ENCODE measurements at regions not wholly inside any gene's neighbourhood (a gene's known extent, or its start where the extent isn't known, plus 50 kb on each side); places are given as distances from the start of the nearest gene placed in this dataset.
A peak's percentile ranks its signal among the peaks of the same experiment; 100 is the strongest.

DNA sequence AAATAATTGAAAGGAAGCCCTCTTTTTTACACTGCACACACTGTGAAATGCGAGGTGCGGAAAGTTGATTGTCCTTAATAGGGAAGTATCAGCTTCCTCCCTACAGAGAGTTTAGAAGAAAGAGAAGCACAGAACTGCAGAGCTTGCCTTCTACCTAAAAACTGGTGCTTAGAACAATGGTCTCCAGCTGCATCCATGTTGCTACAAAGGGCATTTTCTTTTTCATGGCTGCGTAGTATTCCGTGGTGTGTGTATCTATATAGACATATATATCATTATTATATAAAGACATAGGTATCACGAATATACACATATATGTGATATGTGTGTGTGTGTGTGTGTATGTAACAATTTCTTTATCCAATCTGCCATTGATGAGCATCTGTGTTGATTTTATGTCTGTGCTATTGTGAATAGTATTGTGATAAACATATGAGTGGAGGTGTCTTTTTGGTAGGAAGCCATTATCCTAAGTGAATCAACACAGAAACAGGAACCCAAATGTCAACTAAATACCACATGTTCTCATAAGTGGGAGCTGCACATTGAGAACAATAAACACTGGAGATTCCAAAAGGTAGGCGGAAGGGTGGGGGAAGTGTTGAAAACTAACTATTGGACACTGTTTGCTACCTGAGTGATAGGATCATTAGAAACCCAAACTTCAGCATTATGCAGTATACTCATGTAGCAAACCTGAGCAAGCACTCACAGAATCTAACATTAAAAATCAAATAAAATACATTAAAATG, 290.0 kb upstream of the RUNX1 start:
- DNase-seq (ENCODE audit: low read depth): no peak

DNA sequence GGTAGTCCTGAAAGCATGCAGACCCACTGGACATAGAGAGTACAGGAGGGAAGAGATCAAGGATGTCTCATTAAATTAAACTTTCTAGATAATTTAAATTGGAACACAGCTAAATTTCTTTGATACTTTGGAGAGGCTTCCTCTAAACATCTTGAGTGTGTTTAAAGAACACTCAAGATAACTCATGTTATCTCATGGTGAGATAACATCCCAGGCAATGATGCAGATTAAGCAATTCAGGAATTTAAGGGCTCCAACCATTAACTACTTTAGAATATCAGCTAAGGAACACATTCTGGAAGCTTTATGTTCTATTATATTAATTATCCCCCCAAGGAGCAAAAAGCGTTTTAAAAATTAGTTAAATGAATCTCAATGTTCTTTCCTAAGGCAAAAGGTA, 289.2 kb upstream of the RUNX1 start:
- DNase-seq (ENCODE audit: low read depth): no peak

DNA sequence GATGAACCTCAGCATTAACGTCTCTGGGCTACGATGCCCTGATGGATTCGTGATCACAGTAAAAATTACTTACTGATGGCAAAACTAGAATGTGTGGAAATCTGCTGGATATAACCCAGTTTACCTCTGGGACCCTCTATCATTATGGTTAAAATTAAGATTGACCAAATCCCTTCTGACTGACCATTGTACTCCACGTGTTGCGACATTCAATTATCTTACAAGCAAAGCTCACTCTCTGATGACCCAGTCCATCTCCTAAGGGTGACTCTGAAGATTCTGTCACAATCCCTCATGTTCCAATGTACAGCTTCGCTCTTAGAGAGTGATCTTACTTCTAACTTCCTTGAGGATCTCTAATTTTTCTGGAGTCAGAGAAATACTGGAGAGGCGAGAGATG, 288.5 kb upstream of the RUNX1 start:
- DNase-seq (ENCODE audit: low read depth): no peak

DNA sequence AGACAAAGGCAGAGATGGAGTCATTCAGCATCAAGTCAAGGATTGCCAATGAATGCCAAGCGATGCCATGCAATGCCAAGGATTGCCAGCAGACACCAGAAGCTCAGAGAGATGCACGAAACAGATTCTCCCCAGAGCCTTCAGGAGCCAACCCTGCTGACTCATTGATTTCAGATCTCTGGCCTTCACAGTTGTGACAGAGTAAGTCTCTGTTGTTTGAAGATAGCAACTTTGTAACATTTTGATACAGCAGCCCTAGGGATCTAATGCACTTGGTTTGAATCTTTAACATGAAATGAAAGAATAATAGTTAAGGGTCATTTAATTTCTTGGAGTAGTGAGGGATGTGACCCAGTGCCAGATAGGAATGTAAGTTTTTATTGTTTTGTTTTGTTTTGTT, 287.4 kb upstream of the RUNX1 start:
- DNase-seq (ENCODE audit: low read depth): peak; percentile 38

DNA sequence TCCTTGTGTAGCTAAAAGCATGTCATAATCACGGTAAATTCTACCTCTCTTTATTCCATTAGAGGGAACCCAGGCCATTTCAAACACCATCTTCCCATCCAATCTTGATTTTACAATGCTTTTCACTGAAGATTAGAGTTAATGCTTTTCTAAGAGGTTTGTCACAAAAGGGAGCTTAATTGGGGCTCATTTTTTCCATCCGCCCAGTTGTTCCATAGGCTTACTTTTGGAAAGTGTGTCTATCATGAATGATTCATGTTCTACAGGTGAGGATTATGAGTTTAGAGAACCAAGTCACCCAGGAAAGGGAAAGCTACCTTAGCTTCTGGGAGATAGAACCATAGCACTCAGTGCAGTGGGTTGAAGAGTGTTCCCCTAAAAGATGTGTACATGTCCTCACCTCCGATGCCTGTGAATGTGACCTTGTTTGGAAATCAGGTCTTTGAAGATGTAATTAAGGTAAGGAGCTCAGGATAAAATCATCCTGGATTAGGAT, 286.9 kb upstream of the RUNX1 start:
- DNase-seq (ENCODE audit: low read depth): no peak

DNA sequence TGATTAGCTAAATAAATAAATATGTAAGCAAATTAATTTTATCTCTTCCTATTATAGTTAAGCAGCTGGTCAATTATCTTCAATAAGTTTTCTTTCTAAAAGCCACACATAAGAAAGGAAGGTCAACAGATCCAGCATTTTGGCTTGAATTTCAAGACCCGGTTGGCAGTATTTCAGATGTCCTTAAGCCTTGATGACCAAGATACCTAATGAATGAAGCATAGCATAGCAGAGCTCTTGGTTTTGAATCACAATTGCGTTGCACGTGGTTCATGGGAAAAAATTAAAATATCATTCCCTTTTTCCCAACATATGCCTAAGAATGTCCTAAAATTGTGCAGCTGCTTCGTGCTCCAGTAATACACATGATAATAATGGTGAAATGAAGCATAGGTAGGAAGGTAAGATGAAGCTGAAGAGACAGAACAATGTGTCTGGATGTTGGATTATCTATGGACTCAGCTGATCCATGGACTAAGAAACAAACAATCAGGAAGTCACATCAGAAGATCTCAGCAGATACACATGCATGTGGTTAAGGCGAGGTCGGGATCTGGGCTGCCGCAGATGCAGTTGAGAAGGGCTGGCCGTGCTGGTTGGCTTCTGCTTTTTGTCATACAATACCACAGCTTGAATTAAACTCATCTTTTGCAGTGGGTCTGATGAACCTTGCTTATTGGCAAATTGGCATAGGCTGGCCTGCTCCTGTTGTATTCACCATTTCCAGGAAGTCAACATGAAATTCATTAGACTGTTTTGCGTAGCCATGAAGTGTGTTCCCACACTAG, 284.9 kb upstream of the RUNX1 start:
- DNase-seq (ENCODE audit: low read depth): peak; percentile 17

DNA sequence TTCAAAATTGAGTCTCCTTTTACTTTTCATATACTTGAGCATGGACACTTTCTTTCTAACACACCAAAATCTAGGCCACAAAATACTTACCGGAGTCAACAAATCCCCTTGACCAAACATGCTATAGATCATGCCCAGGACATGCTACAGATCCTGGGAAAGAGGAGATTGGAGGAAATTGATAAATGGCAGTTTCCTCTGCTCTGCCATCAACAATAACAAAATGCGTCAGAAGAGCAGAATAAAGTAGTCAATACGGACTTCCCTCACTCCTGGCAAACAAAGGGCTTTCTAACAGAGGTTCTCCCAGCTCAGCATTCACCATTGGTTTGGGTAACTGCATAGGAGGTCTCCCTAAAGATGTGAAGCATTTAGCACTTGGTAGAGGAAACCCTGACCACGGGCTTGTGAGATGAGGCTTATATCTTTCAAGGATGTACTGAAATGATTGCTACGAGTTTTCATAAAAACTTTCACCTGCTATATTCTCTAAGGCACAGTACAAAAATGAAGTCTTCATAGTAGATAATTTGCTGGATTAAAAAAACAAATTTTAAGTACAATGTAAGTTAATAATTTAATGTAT, 283.8 kb upstream of the RUNX1 start:
- DNase-seq (ENCODE audit: low read depth): no peak

DNA sequence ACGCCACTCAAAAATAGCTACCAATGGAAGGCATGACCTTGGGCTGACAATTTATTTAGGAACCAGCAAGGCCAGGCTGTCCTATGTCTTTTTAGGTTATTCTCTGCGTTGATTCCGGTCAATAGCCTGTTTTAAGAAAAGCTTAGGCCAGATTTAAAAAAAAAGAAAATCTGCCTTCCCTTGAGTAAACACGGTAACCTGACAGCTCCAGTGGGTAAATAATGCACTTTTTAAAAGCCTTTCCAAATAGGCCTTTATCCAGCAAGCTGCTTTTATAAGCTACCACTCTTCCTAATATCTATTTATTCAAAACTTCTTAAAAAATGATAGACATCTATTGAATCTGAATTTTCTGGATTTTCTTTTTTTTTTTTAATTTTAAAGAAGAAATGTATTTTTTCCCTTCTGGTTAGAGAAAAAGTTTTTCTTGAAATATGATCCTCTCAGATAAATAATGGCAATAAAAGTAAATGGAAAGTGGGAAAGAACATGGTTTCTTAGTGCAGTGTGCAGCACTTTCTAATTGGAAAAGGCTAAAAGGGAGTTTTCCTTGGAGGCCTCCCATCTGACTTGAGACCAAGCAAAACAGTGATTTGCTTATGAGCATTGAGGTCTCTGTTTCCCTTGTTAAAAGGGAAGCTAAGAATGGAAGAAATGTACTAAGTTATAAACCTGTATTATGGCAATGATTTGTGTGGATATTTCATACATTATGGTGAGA, 281.0 kb upstream of the RUNX1 start:
- peak; percentile 57 for DNase-seq (ENCODE audit: low read depth)

DNA sequence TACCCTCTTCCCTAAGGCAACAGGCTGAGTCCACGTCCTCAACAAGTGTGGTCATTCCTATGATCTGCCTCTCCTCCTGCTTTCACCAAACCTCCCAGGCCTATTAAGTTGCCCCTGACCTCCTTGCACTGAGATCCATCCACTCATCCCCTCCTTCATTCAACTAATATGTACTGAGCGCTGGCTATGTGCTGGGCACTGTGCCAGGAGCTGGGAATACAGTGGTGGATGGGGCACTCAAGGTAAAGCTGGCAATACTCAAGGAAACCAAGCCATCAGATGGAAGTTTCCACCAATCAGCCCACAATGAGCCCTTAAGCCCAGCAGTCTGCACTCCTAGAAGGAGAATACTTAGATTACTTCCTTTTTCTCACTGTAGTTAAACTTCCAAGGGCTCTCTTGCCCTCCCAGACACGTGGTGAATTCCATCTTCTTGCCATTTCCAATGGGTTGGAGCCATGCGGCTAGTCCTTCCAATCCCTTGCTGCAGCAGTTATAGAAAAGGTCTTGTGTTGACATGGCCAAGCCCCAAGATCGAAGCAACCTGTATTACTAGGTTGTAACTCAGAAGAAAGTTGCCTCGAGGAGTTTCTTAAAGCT, 279.9 kb upstream of the RUNX1 start:
- DNase-seq (ENCODE audit: low read depth): no peak

DNA sequence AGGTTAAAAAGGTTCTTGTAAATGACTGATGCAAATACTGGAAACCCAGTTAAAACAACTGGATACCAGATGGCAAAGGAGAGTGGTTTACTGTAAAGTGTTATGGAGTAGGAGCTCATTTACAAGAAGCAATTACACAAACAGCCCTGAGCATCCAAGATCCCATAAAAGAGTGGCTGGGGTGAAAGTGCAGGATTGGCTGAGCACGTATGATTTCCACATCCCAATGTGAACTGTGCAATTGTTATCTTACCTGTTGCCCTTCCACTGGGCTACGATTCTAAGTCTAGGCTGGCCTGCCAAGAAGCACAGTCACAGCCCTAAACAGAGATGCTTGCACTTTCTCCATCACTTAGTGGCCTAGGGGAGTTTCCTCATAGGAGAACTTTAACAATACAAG, 277.6 kb upstream of the RUNX1 start:
- peak; percentile 94 for DNase-seq (ENCODE audit: low read depth)

DNA sequence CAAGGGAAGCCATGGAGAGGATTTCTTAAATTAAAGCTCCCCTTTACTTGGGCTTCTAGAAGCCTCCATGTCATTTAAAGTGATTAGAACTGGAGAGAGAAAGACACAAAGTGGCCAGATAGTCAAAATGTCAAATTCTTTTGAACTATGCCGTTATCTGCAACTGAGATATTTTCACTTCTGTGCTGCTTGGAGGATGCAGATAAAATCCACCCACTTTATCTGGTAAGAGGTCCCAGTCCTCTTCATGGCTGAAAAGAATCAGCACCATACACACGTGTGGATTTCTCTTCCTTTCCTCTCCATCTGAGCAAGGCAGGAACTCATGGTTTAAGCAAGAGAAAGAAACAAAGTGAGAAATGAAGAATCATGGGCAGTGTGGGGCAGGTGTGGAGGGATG, 276.9 kb upstream of the RUNX1 start:
- DNase-seq (ENCODE audit: low read depth): no peak

DNA sequence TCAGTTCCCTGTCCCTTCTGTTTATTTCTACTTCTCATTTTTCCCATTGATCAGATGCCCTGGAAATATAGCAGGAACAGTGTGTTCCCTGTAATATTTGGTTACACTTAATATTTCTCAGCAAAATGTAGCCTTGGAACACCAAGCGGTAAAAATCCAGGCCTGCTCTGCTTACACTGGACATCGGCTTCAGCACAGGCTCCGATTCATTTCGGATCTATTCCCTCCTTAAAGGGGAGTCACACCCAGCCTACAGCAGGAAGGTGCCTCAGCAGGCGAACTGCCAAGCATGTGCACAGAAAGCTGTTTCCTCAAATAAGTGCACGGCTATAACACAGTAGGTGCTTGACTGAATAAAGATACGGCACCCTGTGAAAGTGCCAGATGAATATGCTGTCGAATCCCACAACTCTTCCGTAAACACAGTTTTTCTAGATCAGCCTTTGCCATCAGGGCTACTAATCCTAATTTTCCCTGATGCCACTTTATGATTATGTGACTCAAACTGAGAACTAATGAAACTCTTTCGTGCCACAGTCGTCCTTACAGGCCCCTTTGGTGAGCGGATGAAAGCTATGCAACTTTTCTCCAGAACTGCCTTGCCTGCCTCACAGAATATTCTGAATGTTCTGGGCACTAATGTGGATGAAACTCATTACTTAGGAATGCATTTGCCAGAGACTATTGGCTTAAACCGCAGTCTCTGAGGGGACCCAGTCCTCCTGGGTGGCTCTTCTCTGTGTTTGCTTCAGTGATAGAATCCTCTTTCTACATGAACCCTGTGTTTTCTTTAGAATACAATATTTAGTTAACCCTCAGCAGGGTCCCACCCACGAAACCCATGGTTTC, 275.5 kb upstream of the RUNX1 start:
- DNase-seq (ENCODE audit: low read depth): peak; percentile 93

DNA sequence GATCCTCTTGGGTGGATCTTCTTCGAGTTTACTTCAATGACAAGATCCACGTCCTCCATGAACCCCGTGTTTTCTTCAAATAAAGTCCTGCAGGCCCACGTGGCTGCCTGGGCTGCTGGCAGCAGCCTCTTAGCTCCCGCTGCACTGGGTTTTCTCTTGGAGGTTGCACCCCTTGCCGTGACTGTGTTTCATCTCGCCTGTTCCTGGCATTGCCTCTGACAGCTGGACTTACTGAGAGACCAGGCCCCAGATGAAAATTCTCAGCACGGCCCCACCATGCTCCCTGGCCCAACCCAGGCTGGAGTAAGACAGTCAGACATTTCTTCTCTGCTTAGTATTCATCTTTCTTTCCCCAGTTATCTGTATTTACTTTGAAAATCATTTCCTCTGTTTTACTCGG, 274.8 kb upstream of the RUNX1 start:
- DNase-seq (ENCODE audit: low read depth): peak; percentile 69

DNA sequence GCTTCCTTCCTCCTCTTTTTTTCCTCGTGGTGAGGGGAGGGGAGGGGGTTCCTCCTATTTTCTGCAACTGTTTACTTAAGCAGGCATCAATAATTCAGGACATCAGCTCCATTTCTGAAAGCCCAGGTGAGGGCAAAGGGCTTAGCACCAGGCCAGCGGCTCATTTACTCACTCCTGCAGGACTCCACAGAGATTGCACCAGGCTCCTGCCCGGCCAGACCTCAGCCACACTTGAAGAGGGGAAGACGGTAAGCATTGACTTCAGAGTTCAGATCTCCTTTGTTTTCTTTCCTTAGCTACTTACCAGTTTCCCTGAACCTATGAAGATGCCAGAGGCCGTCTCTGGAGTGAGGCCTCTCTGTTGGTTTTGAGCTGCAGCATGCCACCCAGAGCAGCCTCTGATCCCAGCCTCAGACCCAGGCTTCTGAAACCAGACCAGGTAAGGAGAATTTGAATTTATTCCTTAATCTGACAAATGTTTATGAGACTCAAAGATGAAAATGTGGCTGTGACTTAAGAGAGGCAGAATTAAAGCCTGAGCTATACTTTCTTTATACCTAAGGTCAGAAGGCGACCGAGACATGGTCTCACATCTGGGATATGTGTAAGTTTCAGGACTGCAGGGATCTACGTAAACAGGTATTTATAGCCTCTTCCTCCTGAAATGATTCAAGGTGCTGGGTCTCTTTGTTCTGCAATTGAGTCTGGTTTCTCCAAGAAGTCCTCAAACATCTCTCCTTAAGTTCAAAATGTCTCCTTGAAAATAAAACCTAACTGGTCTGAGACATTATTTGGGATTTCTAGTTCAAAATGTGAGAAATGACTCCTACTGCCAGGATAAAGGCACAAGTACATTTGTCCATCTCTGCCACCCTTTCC, 272.5 kb upstream of the RUNX1 start:
- no peak for DNase-seq (ENCODE audit: low read depth)

DNA sequence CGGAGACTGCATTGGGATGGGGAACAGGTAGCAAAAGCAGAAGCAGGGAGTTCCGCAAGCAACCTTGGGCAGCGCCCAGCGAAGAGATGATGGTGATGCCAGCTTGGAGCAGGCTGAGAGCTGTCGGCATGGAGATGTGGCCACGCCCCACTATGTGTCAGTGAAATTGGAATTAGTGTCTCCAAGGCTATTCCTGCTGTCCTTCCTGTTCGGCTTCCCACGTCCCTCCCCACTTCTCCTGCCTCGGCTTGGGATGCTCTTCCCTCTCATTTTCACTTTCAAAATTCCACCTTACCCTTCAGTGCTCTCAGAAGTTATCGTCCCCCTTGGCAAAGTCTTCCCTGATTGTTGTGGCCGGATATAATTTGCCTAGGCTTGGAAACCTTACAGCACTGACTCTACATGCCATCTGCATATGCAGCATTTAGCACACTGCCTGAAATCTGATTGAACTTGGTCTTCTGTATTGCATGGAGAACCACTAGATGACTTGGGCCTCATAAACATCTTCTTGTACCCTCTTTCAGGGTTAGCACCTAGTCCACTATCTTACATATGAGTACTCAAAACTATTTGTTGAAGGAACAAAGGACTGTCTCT, 270.7 kb upstream of the RUNX1 start:
- DNase-seq (ENCODE audit: low read depth): no peak

DNA sequence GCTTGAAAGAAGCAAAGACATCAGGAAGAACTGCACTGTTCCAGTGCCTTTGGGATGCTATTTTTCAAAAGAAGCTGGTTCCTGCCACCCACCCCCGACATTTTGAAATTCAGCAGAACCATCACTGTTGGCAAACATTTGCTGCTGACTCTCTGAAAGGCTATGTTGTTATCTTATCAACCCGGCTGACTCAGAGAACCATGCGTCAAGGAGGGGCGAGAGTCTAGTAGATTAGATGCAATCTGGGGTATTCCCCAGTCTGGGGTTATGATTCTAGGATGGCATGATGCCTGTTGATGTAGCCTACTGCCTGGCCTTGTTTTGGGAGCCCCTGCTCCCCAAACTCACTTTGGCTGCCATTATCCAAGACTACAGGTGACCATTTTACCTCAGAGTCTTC, 267.8 kb upstream of the RUNX1 start:
- DNase-seq (ENCODE audit: low read depth): no peak

DNA sequence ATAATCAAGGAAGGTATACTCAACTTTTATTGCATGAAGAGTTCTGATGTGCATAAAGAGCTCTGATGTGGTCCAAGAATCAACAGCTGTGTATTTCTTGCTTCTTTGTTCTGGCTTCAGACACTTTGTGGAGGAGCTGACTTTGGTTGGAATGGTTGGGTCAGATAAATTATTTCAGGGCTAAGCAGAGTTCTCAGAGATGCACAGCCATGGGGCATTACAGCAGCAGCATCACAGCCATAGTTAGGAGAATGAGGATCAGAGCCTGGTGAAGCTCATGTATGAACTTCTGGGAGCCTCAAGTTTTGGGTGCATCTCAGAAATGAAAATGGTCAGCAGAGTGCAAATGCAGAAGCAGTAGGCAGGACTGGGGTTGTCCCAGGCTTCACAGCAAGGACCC, 267.4 kb upstream of the RUNX1 start:
- no peak for DNase-seq (ENCODE audit: low read depth)

DNA sequence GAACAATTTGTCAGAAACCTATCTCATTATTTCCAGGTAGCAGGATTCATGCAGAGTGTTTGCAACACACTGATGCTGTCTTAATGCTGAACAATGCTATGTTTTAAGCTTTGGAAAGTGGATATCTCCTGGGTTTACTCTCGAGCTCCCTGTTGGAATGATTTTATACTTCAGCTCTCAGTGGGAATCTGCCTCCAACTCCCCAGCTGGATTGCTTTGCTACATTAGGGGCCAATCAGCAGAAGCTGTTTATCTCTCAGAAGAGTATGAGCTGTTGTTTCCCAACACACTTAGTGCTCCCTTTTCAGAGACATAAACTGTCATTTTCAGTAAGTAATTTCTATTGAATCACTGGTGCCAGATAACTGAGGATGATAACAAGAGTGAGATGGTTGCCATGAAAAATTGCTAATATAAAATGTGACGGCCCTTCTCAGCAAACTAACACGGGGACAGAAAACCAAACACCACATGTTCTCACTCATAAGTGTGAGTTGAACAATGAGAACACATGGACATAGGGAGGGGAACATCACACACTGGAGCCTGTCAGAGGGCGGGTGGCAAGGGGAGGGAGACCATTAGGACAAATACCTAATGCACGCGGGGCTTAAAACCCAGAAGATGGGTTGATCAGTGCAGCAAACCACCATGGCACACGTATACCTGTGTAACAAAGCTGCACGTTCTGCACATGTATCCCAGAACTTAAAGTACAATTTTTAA, 265.9 kb upstream of the RUNX1 start:
- DNase-seq (ENCODE audit: low read depth): no peak

DNA sequence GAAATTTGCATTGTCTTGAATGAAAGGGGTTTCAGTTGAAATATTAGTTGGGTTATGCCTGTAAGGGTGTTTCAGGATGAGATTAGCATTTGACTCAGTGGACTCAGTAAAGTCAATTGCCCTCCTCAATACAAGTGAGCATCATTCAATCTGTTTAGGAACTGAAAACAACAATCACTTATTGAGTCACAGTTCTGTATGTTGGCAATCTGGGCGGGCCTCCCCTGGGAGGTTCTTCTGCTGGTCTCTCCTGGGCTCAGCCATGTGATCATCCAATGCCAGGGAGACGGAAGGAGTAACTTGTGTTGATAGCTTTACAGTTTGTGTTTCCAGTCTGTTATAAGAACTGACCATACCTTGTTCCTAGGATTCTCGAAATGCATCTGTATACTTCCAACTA, 262.9 kb upstream of the RUNX1 start:
- no peak for DNase-seq (ENCODE audit: low read depth)
